ENCODE measurements at regions not wholly inside any gene's neighbourhood (a gene's known extent, or its start where the extent isn't known, plus 50 kb on each side); places are given as distances from the start of the nearest gene placed in this dataset.
"Not testable (repeated sequence)": the region's sequence is repeated elsewhere in the genome, so short reads cannot be mapped to it uniquely, and the experiment has no call there.

- not testable (repeated sequence) for DNase-seq
These were observed 144.2 kb upstream of the XIRP2 start for GRCh38 chr2:166744117-166744516.

GRCh38 chr2:166743482-166743881 is 144.8 kb upstream of the XIRP2 start:
- DNase-seq: not testable (repeated sequence)

GRCh38 chr2:166727095-166727494 is 161.2 kb upstream of the XIRP2 start:
- DNase-seq: no peak

GRCh38 chr2:166725927-166726924 is 162.1 kb upstream of the XIRP2 start:
- DNase-seq: no peak

- no peak for DNase-seq
These were observed 171.3 kb upstream of the XIRP2 start for GRCh38 chr2:166716968-166717367.

GRCh38 chr2:166700079-166700478 is 188.2 kb upstream of the XIRP2 start:
- DNase-seq: no peak

GRCh38 chr2:166695154-166695553 is 193.1 kb upstream of the XIRP2 start:
- DNase-seq: no peak

- not testable (repeated sequence) for DNase-seq
These were observed 192.0 kb upstream of the SCN7A start for GRCh38 chr2:166686057-166686456.

- no peak for DNase-seq
These were observed 183.9 kb upstream of the SCN7A start for GRCh38 chr2:166677996-166678395.

- no peak for DNase-seq
These were observed 182.7 kb upstream of the SCN7A start for GRCh38 chr2:166676716-166677115.

GRCh38 chr2:166675553-166675952 is 181.5 kb upstream of the SCN7A start:
- DNase-seq: no peak

GRCh38 chr2:166673986-166674385 is 179.9 kb upstream of the SCN7A start:
- no peak for DNase-seq

GRCh38 chr2:166671801-166672200 is 177.8 kb upstream of the SCN7A start:
- DNase-seq: no peak

GRCh38 chr2:166671235-166671634 is 177.2 kb upstream of the SCN7A start:
- DNase-seq: no peak

GRCh38 chr2:166665991-166666940 is 172.2 kb upstream of the SCN7A start:
- DNase-seq: no peak

GRCh38 chr2:166661824-166662223 is 167.8 kb upstream of the SCN7A start:
- DNase-seq: no peak

GRCh38 chr2:166661391-166661790 is 167.3 kb upstream of the SCN7A start:
- no peak for DNase-seq

GRCh38 chr2:166658901-166659300 is 164.9 kb upstream of the SCN7A start:
- no peak for DNase-seq

- no peak for DNase-seq
These were observed 159.2 kb upstream of the SCN7A start for GRCh38 chr2:166653185-166653813.

- no peak for DNase-seq
These were observed 157.9 kb upstream of the SCN7A start for GRCh38 chr2:166651991-166652390.

GRCh38 chr2:166651080-166651675 is 157.1 kb upstream of the SCN7A start:
- no peak for DNase-seq
